GM18951 (cell line): ENCODE measurements at regions not wholly inside any gene's neighbourhood (a gene's known extent, or its start where the extent isn't known, plus 50 kb on each side); places are given as distances from the start of the nearest gene placed in this dataset.

ENCODE experiments used
- POLR2A ChIP-seq: IDR thresholded peaks from 4 replicates; pipeline ENCODE4 v1.6.1; 2011; ENCODE audit warnings: mild to moderate bottlenecking; ENCODE audit not compliant: insufficient read length, insufficient read depth; ENCODE audit errors: extremely low read depth
- in situ Hi-C: fragments of 300-500 bp; cut with MboI; formaldehyde crosslinking; loops from one replicate; pipeline ENCODE4 v1.12.0; 2022; ENCODE audit warnings: low sequenced_read_pairs, mixed read lengths, inconsistent platforms; ENCODE audit not compliant: unreplicated experiment

GRCh38 chr12:77510985-77511384, 319.7 kb upstream of the NAV3 start:
- no peak for TF ChIP-seq POLR2A
- in situ Hi-C loops: no loop called here

DNA sequence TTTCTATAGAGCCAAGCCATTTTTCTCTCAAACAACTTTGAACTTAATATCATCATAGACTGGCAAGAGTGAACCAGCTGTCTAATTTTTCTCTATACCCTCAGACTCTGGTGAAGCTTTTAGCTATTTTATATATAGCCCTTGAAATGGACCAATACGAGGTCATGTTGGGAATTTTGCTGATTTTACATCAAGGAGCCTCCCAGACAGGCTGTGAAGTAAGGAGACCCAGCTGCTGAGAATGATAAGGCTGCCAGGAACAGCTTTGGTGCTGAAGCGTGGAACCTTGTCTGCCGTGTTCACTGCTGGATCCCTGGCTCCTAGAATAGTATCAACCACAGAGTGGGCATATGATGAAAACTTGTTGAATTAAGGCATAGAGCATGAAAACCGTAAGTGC, 326.2 kb upstream of the NAV3 start:
- in situ Hi-C loops: no loop called here
- TF ChIP-seq POLR2A: no peak

GRCh38 chr12:77500089-77500488, 330.6 kb upstream of the NAV3 start:
- no peak for TF ChIP-seq POLR2A
- in situ Hi-C loops: no loop called here

GRCh38 chr12:77497647-77498046, 333.0 kb upstream of the NAV3 start:
- in situ Hi-C loops: no loop called here
- no peak for TF ChIP-seq POLR2A

DNA sequence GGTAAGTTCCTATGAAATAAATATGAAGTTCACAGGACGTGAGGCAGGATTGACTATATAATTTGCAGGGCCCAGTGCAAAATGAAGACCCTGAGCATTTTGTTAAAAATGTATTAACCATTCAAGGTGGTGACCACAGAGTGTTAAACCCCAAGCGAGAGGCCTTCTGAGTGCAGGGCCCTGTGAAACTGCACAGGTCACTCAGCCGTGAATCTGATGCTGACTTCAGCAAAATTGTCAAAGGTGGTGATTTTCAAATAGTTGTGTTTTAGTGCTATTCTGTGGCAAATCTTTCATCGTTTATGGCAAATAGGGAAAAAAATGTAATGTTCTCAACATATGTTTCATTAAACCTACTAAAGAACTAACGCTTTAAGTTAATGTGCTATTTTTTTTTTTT, 334.0 kb upstream of the NAV3 start:
- in situ Hi-C loops: no loop called here
- TF ChIP-seq POLR2A: no peak

- in situ Hi-C loops: no loop called here
- TF ChIP-seq POLR2A: no peak
Measured at GRCh38 chr12:77494296-77494695, 336.4 kb upstream of the NAV3 start.

- TF ChIP-seq POLR2A: no peak
- in situ Hi-C loops: no loop called here
Measured at GRCh38 chr12:77493302-77494168, 337.2 kb upstream of the NAV3 start.

GRCh38 chr12:77492536-77492935, 338.2 kb upstream of the NAV3 start:
- in situ Hi-C loops: no loop called here
- TF ChIP-seq POLR2A: no peak

DNA sequence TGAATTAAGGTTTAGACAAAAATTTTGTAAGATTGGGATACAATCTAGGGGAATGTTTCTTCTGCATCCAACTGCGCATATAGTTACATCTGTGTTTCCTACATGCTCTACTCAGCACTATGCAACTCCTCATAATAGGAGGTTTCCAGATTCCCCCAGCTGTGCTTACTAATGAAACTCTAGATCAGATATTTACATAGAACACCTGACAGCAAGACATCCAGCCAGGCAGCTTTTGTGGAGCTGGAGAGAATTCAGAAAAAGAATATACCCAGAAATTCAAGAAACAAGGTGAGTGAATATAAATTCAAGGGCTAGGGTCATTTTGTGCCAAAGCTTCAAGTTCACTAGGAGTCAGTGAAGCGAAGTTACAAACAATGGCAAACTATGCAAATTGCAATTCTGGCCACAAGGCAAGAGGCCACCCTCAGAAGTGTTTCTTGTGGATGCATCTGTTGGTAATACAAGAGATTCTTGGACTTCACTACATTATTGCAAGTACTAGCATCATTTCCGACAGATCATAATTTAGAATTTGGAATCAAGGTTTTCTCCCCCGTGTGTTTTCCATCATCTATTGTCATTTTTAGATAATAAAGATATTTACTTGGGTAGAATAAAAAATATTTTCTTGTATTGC, 341.2 kb upstream of the NAV3 start:
- in situ Hi-C loops: no loop called here
- TF ChIP-seq POLR2A: no peak

- in situ Hi-C loops: no loop called here
- no peak for TF ChIP-seq POLR2A
Measured at GRCh38 chr12:77488041-77488620, 342.6 kb upstream of the NAV3 start.

DNA sequence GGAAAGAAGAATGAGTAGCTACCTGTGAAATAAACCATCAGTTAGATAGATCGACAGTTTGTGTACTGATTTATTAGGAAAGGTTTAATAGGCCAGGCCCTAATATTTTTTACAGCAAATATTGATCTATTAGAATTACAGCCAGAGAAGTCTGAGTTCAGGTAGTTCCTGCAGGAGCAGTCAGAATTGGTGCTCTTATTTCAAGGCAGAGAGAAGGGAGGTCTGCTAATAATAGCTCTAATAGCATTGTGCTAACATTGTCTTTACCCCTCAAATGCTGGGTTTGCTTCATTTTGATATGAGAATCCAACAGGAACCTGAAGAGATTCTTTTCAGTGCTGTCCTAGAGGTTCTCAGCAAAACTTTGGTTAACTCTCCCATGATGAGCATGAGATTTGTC, 343.8 kb upstream of the NAV3 start:
- no peak for TF ChIP-seq POLR2A

DNA sequence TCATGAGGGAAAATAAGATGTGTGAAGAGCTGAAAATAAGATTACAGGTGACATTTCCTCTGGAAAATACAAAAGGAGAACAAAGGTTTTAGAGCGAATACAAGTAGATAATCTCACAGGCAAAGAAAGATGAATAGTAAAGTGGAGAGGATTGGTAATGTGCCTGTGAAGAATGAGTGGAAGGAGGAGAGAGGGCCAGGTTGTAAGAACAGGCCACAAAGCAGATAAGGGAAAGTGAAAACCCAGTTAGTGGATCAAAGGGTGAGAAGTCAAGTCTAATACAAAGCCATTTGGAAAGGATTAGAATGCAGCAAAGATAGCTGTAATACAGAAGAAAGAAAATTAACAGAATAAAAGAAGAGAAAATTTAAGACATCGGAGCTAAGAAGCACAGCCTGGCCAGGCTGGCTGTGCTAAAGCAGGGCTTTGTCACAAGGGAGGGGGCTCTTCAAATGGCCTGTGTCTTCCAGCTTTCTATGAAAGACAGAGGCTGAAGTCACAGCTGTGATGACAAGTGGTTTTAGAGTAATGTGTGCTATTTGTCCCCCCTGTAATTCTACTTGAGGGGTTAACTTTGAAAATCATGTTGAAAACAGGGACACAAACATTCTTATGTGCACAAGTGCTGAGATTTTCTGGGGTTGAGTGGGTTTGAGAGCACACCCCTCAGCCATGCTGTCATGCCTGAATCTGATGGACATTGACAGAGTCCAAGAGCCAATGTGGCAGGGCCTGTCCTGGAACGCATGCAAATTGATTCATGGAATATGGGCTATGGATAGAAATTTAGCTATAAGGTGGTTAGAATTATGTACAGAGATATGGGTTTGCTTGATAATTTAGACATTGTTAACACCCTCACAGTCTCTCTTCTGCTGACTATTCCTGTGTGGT, 344.5 kb upstream of the NAV3 start:
- in situ Hi-C loops: no loop called here
- TF ChIP-seq POLR2A: no peak

More for the DNA sequence above, 343.8 kb upstream of the NAV3 start:
- in situ Hi-C loops: no loop called here

DNA sequence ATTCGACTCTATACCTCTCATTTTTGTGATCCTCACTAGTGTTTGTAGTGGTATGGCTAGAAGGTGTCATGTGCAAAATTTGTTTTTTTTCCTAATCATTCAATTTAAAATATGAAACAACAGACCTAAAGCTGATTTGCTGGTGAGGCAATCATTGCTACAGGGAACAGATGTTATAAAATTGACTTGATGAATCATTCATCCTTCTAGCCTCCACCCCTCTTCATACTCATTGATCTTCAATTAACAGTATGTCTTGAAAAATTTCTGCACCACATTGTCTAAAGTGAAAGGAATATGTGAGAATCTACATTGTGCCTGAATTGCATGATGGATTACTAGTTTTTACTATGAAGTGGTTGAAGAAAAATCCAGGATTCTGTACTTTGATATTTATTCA, 349.0 kb upstream of the NAV3 start:
- no peak for TF ChIP-seq POLR2A
- in situ Hi-C loops: no loop called here

- in situ Hi-C loops: no loop called here
- TF ChIP-seq POLR2A: no peak
Measured at GRCh38 chr12:77477907-77478533, 352.7 kb upstream of the NAV3 start.
